GM19468 (cell line): ENCODE measurements at regions not wholly inside any gene's neighbourhood (a gene's known extent, or its start where the extent isn't known, plus 50 kb on each side); places are given as distances from the start of the nearest gene placed in this dataset.

Source experiments
- ATAC-seq: cut with Tn5 transposase; IDR thresholded peaks from one replicate; pipeline ENCODE4 v1.9.1; 2021; ENCODE audit warnings: mild to moderate bottlenecking, moderate library complexity, moderate number of reproducible peaks; ENCODE audit not compliant: unreplicated experiment; ENCODE audit errors: extremely low read depth

DNA sequence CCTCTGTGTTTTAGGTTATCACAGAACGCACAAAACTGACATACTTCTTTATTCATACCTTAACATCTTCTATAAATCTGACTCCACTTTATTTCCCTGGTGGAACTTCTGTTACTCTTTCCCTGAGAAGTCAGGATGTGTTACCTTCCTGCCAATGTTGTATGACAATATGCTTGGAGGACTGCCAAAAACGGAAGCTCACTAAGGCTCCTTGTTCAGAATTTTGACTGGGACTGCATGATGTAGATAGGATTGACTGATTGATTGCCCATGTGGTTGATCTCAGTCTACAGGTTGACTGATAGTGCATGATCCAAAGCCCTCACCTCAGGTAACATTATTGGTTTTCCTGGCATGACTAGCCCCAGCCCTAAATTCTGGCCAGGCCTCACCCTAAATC, 319.4 kb downstream of the TLR4 start:
- ATAC-seq, result no peak

DNA sequence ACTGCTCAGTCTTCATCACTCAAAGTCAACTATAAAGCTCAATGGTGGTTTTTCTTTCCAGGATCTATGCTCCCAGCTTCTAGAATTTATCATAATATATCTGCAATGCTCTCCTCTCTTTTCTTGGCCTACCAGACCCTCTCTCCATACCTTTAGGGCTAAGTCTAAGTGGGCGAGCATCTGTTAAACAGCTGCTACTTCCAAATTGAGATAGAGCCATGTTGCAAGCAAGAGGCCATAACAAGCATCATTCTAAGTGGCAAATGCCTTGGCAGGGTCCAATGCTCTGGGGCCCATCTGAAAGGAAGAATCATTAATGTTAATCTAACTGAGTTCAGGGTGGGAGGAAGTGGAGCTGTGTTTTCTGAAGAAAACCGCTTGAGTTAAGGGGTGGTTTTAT, 324.0 kb downstream of the TLR4 start:
- ATAC-seq, result no peak

GRCh38 chr9:118029425-118029824, 325.2 kb downstream of the TLR4 start:
- ATAC-seq, result no peak

DNA sequence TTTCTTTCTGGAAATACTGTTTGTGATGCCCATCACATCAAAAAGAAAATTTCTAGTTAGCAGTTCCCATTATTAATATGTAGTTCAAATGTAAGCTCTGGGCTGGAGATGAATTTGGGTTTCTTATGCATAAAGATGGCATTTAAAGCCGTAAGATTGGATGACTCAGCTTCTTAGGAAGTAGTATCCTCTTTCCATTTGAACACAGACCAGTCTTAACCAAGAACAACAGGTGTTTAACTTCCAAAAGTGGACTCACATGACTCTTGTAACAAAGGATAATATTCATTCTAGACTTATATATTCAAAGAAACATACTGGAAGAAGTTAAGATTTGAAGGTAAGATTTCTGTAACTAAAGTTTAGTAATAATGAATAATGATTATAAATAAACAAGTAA, 330.5 kb downstream of the TLR4 start:
- no peak for ATAC-seq

DNA sequence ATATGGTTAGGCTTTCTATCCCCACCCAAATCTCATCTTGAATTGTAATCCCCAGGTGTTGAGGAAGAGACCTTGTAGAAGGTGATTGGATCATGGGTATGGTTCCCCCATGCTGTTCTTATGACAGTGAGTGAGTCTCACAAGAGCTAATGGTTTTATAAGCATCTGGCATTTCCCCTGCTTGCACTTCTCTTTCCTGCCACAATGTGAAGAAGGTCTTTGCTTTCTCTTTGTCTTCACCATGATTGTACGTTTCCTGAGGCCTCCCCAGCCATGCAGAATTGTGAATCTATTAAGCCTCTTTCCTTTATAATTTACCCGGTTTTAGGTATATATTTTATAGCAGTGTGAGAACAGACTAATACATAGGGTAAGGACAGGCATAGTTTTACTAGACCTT, 334.5 kb downstream of the TLR4 start:
- no peak for ATAC-seq

- ATAC-seq, result no peak
Observed at GRCh38 chr9:118058227-118058626, 354.0 kb downstream of the TLR4 start.

DNA sequence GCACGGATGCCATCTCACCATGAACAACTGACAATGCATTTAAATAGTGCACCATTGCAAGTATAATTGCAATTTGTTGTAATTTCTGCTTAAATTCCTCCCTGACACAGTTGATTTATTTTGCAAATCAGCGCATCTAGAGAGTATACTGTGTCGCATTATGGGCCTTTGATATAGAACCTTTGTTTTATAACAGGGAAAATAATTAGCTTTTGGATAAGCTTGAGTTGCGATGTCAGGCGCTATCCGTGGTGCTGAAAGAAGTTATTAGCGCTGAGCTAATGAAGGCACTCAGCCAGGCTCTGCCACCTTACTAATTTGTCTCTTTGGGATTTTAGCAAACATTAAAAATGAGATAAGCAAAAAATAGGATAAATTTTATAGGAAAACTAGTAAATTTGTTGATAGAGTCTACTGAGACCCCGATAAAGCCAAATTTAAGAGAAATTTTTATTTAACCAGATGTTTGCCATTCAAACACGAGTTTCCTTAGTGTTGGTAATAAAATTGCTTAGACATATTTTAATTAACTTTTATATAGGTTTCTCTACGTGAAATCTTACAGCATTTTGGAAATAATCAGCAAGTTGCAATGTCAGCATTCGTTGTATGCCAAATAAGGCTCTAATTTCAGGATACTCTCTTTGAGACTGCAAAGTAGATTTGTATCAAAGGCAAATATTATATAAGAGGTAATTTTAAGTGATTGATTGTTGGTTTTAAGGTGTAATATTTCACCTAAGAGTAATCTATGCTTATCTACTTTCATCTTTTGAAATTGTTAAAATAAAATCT, 355.5 kb downstream of the TLR4 start:
- ATAC-seq, result no peak

DNA sequence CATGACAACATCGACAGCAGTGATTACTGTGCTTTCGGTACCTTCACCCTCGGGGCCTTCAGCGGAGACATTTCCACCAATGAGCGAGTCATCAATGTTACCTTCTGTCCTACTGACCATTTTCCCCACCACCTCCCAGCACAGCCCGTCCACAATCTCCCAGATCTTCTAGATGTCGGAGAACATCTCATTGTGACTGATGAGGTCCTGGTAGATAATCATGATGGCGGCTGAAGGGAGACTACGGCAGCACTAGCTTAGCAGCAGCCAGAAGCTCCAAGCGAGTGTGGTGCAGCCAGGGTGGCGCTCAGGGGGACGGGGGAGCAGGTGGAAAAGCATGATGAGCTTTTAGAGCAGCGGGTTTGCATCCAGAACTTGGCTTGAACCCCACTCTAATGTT, 379.0 kb downstream of the TLR4 start:
- ATAC-seq, result no peak

DNA sequence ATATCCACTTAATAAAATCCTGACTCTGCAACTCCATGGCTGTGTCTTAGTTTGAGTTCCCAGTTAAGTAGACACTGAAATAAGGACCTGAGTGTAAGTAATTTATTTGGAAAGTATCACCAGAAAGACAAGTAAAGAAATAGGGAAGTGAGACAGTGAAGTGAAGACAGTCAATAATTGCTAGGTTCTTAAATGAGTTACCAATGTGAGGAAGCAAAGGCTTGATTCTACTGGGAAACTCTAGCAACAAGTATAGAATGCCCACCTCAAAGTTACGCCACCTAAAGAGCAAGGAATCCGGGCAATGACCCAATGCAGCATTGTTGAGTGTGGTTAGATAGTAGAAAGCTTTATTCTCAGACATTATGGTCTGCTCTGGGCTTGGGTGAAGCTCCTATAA, 383.9 kb downstream of the TLR4 start:
- ATAC-seq, result no peak

DNA sequence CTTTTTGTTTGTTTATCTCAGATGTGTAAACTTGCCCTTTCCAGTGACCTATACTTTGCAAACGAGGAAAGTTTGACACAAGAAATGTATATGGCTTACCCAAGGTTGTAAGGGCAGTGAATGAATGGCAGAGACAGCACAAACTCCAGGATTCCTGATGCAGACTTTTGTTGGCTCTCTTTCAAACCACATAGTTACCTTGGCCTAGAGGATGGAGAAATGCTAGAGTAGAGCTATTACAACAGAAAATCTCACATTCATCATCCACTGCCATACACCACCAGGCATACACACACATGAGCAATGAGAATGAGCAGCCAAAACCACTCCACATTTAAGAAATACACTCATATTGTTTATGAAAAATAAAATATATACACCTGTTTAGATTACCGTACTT, 387.0 kb downstream of the TLR4 start:
- no peak for ATAC-seq

DNA sequence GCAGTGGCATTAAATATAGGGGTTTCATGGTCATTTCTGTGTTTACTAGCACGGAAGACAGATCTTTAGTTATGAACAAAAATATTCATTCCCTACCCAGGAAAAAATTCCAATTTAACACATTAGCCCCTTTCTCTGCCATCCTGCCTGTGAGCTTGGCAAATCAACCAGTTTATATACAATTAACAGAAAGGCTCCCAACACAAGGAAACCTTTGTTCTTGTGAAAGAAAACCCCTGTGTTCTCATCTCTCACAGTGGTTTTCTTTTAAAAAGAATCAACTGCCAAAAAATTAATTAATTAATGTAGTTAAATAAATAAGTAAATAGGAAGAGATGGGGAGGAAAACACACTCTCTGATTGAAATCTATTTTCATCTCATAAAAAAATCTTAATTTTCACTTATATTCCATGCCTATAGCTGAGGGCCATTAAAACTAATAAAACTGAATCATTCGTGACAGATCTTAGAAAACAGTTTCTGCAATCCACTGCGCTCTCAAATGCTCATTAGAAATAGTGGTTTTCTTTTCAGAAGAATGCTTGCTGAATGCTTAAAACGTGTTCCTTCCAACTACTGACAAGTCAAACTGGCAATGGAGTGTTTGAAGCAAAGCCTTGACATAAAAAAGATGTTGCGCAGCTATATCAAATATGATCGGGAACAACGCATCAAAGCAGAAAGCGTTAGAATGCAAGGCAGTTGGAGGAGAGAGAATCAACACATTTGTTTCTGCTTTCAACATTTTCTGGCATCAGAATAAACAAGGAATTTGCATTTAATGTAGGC, 387.7 kb downstream of the TLR4 start:
- no peak for ATAC-seq

DNA sequence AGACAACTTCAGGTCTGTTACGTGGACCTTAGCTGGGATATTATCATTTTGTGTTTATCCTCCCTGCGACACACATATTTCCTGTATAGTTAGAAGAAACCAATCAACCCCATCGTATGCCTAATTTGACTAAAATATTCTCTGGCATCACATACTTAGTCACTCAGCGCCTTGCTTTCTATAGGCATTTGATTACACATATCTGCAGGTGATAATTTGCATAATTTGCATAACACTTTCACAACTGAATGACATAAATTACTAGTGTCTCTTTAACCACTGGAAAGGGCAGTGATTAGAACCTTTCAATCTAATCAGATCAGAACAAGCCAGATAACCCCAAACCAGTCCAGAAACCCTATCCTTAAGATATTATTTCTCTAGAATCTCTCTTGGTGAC, 390.2 kb downstream of the TLR4 start:
- ATAC-seq, result no peak

DNA sequence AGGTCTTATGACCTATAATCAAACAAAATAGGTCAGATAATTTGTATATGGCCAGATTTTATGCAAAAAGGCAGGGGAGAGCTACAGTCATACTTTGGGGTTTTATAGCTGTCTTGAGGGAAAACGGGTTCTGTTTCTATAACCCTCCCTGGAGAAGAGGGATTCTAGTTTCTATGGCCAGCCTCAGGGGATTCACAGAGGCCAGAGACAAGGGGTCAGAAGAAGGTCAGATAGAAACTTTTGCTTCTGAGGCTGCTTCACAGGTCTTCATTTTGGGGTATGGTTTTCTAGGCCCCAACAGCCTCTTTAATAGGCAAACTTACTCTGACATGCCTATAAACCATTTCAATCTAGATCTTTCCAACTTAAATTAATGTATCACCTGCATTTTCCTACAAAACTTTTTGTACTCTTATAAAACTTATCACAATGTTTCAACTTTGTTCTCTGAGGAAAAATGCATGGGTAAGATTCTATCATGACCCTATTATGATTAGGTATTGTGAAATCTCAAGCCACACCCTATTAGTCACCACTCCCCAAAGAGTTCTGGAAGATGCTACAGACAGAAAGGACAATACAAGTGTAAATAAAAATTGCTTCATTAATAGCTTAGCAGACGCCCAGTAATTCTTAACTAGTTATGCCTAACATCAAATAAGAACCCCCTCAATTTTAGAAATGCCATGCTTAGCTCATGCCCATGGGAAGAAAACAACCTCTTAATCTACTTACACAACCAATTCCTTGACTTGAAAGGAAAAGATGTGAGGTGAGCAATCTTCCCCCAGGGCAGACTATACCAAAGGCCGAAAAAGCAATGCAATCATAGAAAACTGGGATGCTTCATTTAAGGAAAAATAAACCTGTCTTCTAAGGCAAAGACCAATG, 396.6 kb downstream of the TLR4 start:
- ATAC-seq, result no peak

DNA sequence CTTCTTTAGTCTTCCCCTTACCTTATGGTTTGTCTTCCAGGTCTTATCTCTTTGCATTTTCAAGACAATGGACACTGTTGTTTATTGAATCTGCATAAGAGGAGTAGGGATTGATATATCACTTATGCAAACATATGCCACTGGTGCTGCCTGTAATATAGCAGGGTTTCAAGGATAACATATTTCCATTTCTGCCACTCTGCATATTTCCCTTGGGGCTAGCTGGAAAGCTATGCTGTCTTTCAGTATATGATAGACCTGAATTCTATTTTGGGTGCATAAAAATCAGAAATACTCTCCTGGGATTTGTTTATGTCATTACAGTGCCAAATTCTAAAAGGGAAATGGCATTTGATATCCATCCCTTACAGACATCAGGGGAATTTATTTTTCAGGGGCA, 400.2 kb downstream of the TLR4 start:
- no peak for ATAC-seq

GRCh38 chr9:118108971-118109370, 404.8 kb downstream of the TLR4 start:
- no peak for ATAC-seq

DNA sequence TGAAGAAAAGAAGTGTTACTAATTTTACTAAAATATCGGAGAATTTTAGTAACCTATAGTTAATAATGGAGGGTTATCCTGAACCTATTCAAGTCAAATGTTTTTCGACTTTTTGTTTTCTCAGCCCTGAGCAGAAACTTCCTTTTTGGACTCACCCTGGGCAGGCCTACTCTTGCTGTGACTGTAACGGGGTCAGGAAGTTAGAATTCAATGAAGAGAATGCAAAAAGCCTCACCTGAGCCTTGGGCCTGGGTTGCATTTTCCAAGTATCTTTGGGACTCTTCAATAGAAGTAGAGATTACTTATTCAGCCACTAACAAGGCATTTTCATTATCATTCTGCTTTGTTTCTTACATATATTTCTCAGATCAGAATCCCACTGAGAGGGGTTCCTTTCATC, 405.3 kb downstream of the TLR4 start:
- no peak for ATAC-seq

DNA sequence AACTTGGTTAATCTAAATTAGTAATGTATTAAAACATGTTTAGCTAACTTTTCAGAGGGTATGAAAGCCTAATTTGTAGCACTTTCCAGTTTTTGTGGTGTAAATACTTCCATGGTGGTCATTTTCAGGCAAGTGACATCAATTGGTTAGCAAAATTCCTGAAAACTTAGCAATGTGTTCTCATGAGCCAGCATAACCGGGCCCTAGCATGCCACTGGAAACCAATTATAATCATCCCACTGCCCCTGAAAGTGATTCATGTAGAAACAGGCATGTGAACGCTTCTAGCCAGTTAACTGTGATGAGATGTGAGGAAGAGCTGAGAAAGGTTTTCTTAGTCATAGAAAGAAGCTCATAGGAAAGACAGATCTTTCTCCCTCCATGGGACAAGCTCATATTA, 417.2 kb downstream of the TLR4 start:
- ATAC-seq, result no peak

GRCh38 chr9:118128313-118128712, 424.1 kb downstream of the TLR4 start:
- no peak for ATAC-seq

GRCh38 chr9:118129541-118129940, 425.3 kb downstream of the TLR4 start:
- ATAC-seq, result no peak

DNA sequence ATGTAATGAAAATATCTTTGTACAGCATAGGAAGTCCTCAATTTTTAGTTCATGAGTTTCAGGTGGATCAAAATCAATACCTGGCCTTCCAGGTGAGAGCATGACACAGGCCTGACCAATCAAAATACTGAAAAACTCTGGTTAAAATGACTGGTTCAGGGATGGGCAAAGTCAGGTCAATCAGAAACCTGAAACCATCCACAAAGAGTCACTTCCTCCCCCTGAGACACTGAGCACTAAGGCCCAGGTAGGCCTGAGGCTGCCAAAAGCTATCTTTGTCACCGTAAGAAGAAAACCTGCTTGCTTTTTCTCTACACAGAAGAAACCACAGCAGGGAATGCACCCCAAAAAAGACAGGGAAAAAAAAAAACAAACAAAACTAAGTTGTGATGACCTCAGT, 444.8 kb downstream of the TLR4 start:
- ATAC-seq, result no peak

DNA sequence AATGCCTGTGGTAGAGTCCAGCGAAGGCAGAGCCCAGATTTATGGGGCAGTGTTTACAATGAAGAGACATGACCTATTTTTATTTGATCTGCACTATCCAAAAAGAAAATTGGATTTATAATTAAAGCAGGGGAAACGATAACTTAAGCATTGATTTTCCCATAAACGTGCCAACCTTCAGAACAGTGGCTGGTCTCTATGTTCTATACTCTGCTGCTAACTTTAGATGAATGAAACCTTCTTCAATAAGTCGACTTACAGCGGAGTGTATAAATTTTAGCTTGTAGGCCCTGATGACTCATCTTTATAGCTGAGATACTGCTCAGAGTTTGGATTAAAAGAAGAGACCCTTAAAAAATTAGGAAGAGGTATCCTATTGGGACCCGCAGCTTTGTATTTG, 452.6 kb downstream of the TLR4 start:
- ATAC-seq, result no peak
